ENCODE measurements at regions not wholly inside any gene's neighbourhood (a gene's known extent, or its start where the extent isn't known, plus 50 kb on each side); places are given as distances from the start of the nearest gene placed in this dataset.

- Histone ChIP-seq H3K4me1 (ENCODE audit: control insufficient read depth in 1 of 2, insufficient read depth in 2 of 2, low read length in 2 of 2) (no peaks in the 10 kb centered on the region), H3K4me3 (replicated peaks in 1 of 2; ENCODE audit: low read depth in 1 of 2, low read length in 2 of 2) (no peak overlapping the region), H3K9me2 (ENCODE audit: insufficient read depth) (no peaks in the 10 kb centered on the region), H3K79me2 (ENCODE audit: insufficient read depth, low read length) (no peaks in the 10 kb centered on the region), H3K27me3 (ENCODE audit: insufficient read depth, low read length) (no peaks in the 10 kb centered on the region), H4K20me1 (ENCODE audit: insufficient read depth) (no peaks in the 10 kb centered on the region), H3K4me2 (ENCODE audit: low read length) (no peak overlapping the region), H3K27ac (ENCODE audit: low read depth, low read length) (no peak overlapping the region), H3K9ac (ENCODE audit: low read length) (no peak overlapping the region), H2AFZ (ENCODE audit: low read depth, low read length, poor library complexity, severe bottlenecking) (no peak overlapping the region), H3K9me3 (ENCODE audit: control insufficient read depth in 1 of 2, insufficient read depth in 1 of 2, low read depth in 1 of 2, low read length in 2 of 2) (no peaks in the 10 kb centered on the region), H3K36me3 (ENCODE audit: control insufficient read depth in 1 of 2, insufficient read depth in 2 of 2, low read length in 2 of 2) (no peaks in the 10 kb centered on the region)
- DNase-seq (ENCODE audit: low read depth, low spot score) (no peak), ATAC-seq (no peak)
- ChIA-PET POLR2A (no interaction called here), RAD21 (ENCODE audit: low non-redundant PET in 1 of 2, low total read pairs in 2 of 2, uncharacterized antibody in 2 of 2, unreplicated experiment in 2 of 2) (no interaction called here), CTCF (no interaction called here)
- BruUV-seq (replicated peaks): no TSS peak
- TF ChIP-seq, protein P1, sequence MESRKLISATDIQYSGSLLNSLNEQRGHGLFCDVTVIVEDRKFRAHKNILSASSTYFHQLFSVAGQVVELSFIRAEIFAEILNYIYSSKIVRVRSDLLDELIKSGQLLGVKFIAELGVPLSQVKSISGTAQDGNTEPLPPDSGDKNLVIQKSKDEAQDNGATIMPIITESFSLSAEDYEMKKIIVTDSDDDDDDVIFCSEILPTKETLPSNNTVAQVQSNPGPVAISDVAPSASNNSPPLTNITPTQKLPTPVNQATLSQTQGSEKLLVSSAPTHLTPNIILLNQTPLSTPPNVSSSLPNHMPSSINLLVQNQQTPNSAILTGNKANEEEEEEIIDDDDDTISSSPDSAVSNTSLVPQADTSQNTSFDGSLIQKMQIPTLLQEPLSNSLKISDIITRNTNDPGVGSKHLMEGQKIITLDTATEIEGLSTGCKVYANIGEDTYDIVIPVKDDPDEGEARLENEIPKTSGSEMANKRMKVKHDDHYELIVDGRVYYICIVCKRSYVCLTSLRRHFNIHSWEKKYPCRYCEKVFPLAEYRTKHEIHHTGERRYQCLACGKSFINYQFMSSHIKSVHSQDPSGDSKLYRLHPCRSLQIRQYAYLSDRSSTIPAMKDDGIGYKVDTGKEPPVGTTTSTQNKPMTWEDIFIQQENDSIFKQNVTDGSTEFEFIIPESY (IDR thresholded peaks at IDR 0.05; ENCODE audit: extremely low read depth, insufficient replicate concordance, low read length): no peak
- no peak for TF ChIP-seq YY1 (IDR thresholded peaks at IDR 0.05; ENCODE audit: extremely low read depth, insufficient replicate concordance, low read depth, low read length)
- TF ChIP-seq TCF7L2 (IDR thresholded peaks at IDR 0.05; ENCODE audit: borderline replicate concordance, extremely low read depth, insufficient read depth, insufficient read length): no peak
- no peak for TF ChIP-seq POLR2A (IDR thresholded peaks at IDR 0.05; ENCODE audit: borderline replicate concordance, extremely low read depth, insufficient read depth, insufficient read length)
- no peak for TF ChIP-seq CBX3 (IDR thresholded peaks at IDR 0.05; ENCODE audit: low read depth)
- no peak for TF ChIP-seq ZFX (IDR thresholded peaks at IDR 0.05)
- no peak for TF ChIP-seq SRF (IDR thresholded peaks at IDR 0.05; ENCODE audit: low read depth)
- TF ChIP-seq JUND (IDR thresholded peaks at IDR 0.05): no peak
- no peak for TF ChIP-seq EZH2phosphoT487 (IDR thresholded peaks at IDR 0.05; ENCODE audit: borderline replicate concordance)
- no peak for TF ChIP-seq ELF1 (IDR thresholded peaks at IDR 0.05; ENCODE audit: borderline replicate concordance, low read depth)
- TF ChIP-seq RAD21 (IDR thresholded peaks at IDR 0.05; ENCODE audit: low read depth): no peak
- intact Hi-C loops (cut with micrococcal nuclease): no loop called here
Measured at GRCh38 chr11:70581991-70582885, 183.9 kb downstream of the CTTN start.
